Fibroblast of lung (primary cell): ENCODE measurements at regions not wholly inside any gene's neighbourhood (a gene's known extent, or its start where the extent isn't known, plus 50 kb on each side); places are given as distances from the start of the nearest gene placed in this dataset.

Source experiments
- CTCF ChIP-seq, 2 donors: IDR thresholded peaks in 1 of 2; conservative IDR thresholded peaks in 1 of 2; 1 replicate in 1 of 2; 2 replicates in 1 of 2; pipeline ENCODE4 v1.5.1; 2011 to 2012; ENCODE audit warnings: low read length in 2 of 2, control low read depth in 1 of 2, inconsistent platforms in 1 of 2, low read depth in 1 of 2, mild to moderate bottlenecking in 1 of 2
- EZH2 ChIP-seq: IDR thresholded peaks from 2 replicates; pipeline ENCODE4 v1.5.1; 2012; ENCODE audit warnings: low read length, control low read depth, mild to moderate bottlenecking; ENCODE audit errors: missing control alignments

- TF ChIP-seq EZH2 (no peak), CTCF (conservative IDR thresholded peaks at IDR 0.05 in 1 of 2, IDR thresholded peaks at IDR 0.05 in 1 of 2; ENCODE audit: low read depth in 1 of 2, low read length in 2 of 2) (no peak)
Observed at GRCh38 chr3:46119253-46119652, 88.9 kb downstream of the CCR1 start.
